Nephron progenitor cell (in vitro differentiated cells): ENCODE measurements at regions not wholly inside any gene's neighbourhood (a gene's known extent, or its start where the extent isn't known, plus 50 kb on each side); places are given as distances from the start of the nearest gene placed in this dataset.
A peak's percentile ranks its signal among the peaks of the same experiment; 100 is the strongest.

Experiments used
- DNase-seq: peaks from one replicate; pipeline ENCODE4 v3.0.0; 2021
- H3K27ac Mint-ChIP-seq: 2 replicates; pipeline ENCODE4 v1.8.0; 2021; ENCODE audit warnings: mild to moderate bottlenecking, moderate library complexity, mixed read lengths
- H3K27me3 Mint-ChIP-seq: 2 replicates; pipeline ENCODE4 v1.8.0; 2021; ENCODE audit warnings: mild to moderate bottlenecking, low read depth, mixed read lengths; ENCODE audit not compliant: poor library complexity
- H3K36me3 Mint-ChIP-seq: 2 replicates; pipeline ENCODE4 v1.8.0; 2021; ENCODE audit warnings: low read depth, mixed read lengths
- H3K4me1 Mint-ChIP-seq: 2 replicates; pipeline ENCODE4 v1.8.0; 2021; ENCODE audit warnings: mixed read lengths
- H3K4me3 Mint-ChIP-seq: 2 replicates; pipeline ENCODE4 v1.8.0; 2021; ENCODE audit warnings: mild to moderate bottlenecking, moderate library complexity, mixed read lengths
- H3K9me3 Mint-ChIP-seq: 2 replicates; pipeline ENCODE4 v1.8.0; 2021; ENCODE audit warnings: mild to moderate bottlenecking, moderate library complexity, mixed read lengths
- TF ChIP-seq, protein P1 (sequence below): fragments of 200-600 bp; sonication (generic); IDR thresholded peaks from 2 replicates; pipeline ENCODE4 v1.5.0; 2021; ENCODE audit warnings: antibody characterized with exemption

- Mint-ChIP-seq H3K27ac (no peak overlapping the region), H3K9me3 (no peaks in the 10 kb centered on the region), H3K4me3 (no peak overlapping the region), H3K4me1 (no peaks in the 10 kb centered on the region), H3K27me3 (peaks cover 43% of the 10 kb centered on the region), H3K36me3 (no peaks in the 10 kb centered on the region)
- peak; percentile 1 for DNase-seq
- TF ChIP-seq, protein P1, sequence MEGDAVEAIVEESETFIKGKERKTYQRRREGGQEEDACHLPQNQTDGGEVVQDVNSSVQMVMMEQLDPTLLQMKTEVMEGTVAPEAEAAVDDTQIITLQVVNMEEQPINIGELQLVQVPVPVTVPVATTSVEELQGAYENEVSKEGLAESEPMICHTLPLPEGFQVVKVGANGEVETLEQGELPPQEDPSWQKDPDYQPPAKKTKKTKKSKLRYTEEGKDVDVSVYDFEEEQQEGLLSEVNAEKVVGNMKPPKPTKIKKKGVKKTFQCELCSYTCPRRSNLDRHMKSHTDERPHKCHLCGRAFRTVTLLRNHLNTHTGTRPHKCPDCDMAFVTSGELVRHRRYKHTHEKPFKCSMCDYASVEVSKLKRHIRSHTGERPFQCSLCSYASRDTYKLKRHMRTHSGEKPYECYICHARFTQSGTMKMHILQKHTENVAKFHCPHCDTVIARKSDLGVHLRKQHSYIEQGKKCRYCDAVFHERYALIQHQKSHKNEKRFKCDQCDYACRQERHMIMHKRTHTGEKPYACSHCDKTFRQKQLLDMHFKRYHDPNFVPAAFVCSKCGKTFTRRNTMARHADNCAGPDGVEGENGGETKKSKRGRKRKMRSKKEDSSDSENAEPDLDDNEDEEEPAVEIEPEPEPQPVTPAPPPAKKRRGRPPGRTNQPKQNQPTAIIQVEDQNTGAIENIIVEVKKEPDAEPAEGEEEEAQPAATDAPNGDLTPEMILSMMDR, result no peak
These were observed 54.6 kb upstream of the ACSF3 start for GRCh38 chr16:89038811-89039735.

GRCh38 chr16:89039756-89040155 is 53.9 kb upstream of the ACSF3 start:
- DNase-seq, result peak; percentile 0
- H3K4me3 Mint-ChIP-seq, result no peak overlapping the region
- peaks cover 44% of the 10 kb centered on the region for H3K27me3 Mint-ChIP-seq
- H3K4me1 Mint-ChIP-seq, result no peaks in the 10 kb centered on the region
- TF ChIP-seq, protein P1, result no peak
- no peaks in the 10 kb centered on the region for H3K9me3 Mint-ChIP-seq
- no peaks in the 10 kb centered on the region for H3K36me3 Mint-ChIP-seq
- no peak overlapping the region for H3K27ac Mint-ChIP-seq

DNA sequence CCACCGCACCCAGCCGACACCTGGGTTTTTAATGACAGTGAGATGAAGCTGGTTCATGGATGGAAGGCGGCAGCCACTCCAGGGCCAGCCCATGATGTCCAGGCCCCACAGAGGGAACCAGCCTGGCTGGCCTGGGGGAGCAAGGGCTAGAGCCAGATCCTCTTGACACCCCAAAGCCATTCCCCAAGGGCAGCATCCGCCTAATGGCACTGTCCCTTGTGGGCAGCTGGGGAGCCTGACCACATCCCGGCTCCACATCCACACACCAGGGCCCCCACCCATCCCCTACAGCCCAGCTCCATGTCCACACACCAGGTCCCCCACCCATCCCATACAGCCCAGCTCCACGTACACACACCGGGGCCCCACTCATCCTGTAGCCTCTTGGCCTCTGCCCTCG is 53.3 kb upstream of the ACSF3 start:
- Mint-ChIP-seq H3K9me3 (no peaks in the 10 kb centered on the region), H3K27ac (no peak overlapping the region), H3K4me1 (no peaks in the 10 kb centered on the region), H3K4me3 (no peak overlapping the region), H3K36me3 (no peaks in the 10 kb centered on the region), H3K27me3 (peaks cover 38% of the 10 kb centered on the region)
- peak; percentile 1 for DNase-seq
- TF ChIP-seq, protein P1, result no peak

DNA sequence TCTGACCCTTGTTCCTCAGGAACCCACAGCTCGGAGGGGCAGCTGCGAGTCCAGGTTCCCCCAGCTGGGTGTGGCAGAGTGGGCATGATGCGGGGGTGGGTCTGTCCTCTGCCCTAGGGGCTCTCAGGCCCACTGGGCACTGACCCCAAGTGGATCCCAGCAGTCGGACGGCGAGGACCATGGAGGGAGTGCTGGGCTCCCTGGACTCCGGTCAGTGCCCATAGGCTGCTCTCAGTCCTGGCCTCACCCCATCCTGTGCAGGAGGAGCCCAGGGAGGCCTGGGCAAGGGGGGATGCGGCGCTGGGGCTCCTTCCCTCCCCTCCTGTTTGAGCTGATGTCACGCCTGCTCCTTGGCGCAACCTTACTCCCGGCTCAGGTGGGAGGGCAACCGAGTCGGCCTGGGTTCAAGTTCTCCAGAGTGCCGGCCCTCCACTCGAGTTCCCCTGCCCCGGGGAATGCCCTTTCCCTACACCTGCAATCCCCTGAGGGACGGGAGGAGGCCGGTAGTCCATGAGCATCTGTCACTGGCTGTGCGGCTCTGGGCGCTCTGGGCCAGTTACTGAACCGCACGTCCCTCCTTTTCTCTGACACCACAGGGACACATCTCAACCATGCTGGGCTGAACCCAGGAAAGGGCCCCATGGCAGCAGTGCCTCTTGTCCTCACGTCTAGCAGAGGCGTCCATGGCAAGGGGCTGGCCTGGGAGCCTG is 52.6 kb upstream of the ACSF3 start:
- Mint-ChIP-seq H3K27ac (no peak overlapping the region), H3K4me1 (no peaks in the 10 kb centered on the region), H3K27me3 (peaks cover 37% of the 10 kb centered on the region), H3K9me3 (no peaks in the 10 kb centered on the region), H3K36me3 (no peaks in the 10 kb centered on the region), H3K4me3 (no peak overlapping the region)
- TF ChIP-seq, protein P1, result no peak
- no peak for DNase-seq

- Mint-ChIP-seq H3K4me3 (no peak overlapping the region), H3K27me3 (peaks cover 31% of the 10 kb centered on the region), H3K9me3 (no peaks in the 10 kb centered on the region), H3K27ac (no peak overlapping the region), H3K36me3 (no peaks in the 10 kb centered on the region), H3K4me1 (no peaks in the 10 kb centered on the region)
- TF ChIP-seq, protein P1, result no peak
- peak; percentile 1 for DNase-seq
These were observed 51.8 kb upstream of the ACSF3 start for GRCh38 chr16:89041571-89042481.
